ENCODE measurements at regions not wholly inside any gene's neighbourhood (a gene's known extent, or its start where the extent isn't known, plus 50 kb on each side); places are given as distances from the start of the nearest gene placed in this dataset.

DNA sequence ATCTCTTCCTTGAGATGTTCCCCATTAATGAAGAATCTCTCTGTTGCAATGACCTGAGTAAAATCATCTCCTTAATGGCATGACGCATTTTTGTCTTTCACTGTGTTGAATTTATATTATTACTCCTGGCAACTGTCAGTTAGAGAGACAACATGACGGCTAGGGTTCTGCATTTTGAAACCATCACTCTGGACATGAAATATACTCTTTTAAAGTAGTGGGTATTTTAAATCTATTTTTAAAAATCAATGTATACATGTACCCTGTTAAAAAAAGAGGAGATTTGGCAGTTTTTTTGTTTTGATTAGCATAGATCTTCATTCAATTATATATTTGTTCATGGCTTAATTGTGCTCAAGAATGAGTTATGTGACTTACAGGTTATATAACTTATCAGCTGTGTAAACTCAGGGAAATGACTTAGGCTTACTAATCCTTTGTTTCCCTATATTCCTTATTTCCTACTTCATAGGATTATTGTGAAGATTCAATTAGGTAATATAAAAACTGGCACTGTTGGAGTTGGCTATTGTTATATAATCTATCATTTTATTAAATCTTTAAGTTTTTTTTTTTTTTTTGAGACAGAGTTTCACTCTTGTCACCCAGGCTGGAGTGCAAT is 632.0 kb upstream of the SPRY2 start:
- no peak for TF ChIP-seq POLR2AphosphoS5 (IDR thresholded peaks at IDR 0.05; ENCODE audit: borderline replicate concordance, low read depth, low read length)
- no peak for TF ChIP-seq EZH2 (IDR thresholded peaks at IDR 0.05)

Measured in SK-N-MC (cell line).